ENCODE measurements at regions not wholly inside any gene's neighbourhood (a gene's known extent, or its start where the extent isn't known, plus 50 kb on each side); places are given as distances from the start of the nearest gene placed in this dataset.

- no peak overlapping the region for H3K4me3 ChIP-seq (ENCODE audit: control insufficient read depth, low read depth, low read length)
- no peak for DNase-seq (ENCODE audit: low read depth)
- TF ChIP-seq CTCF (conservative IDR thresholded peaks at IDR 0.05; ENCODE audit: control insufficient read depth, insufficient read depth, low read depth, low read length): no peak
These were observed 1324.0 kb upstream of the USP15 start for GRCh38 chr12:60935981-60936761.

- no peak for TF ChIP-seq CTCF (conservative IDR thresholded peaks at IDR 0.05; ENCODE audit: control insufficient read depth, insufficient read depth, low read depth, low read length)
- H3K4me3 ChIP-seq (ENCODE audit: control insufficient read depth, low read depth, low read length): no peak overlapping the region
- no peak for DNase-seq (ENCODE audit: low read depth)
These were observed 1312.7 kb upstream of the USP15 start for GRCh38 chr12:60947533-60947932.

GRCh38 chr12:60967128-60967527 lies 1293.1 kb upstream of the USP15 start:
- TF ChIP-seq CTCF (conservative IDR thresholded peaks at IDR 0.05; ENCODE audit: control insufficient read depth, insufficient read depth, low read depth, low read length): no peak
- no peak overlapping the region for H3K4me3 ChIP-seq (ENCODE audit: control insufficient read depth, low read depth, low read length)
- no peak for DNase-seq (ENCODE audit: low read depth)

- no peak overlapping the region for H3K4me3 ChIP-seq (ENCODE audit: control insufficient read depth, low read depth, low read length)
- DNase-seq (ENCODE audit: low read depth): no peak
- TF ChIP-seq CTCF (conservative IDR thresholded peaks at IDR 0.05; ENCODE audit: control insufficient read depth, insufficient read depth, low read depth, low read length): no peak
These were observed 1282.2 kb upstream of the USP15 start for GRCh38 chr12:60977966-60978365.

- no peak overlapping the region for H3K4me3 ChIP-seq (ENCODE audit: control insufficient read depth, low read depth, low read length)
- no peak for DNase-seq (ENCODE audit: low read depth)
- no peak for TF ChIP-seq CTCF (conservative IDR thresholded peaks at IDR 0.05; ENCODE audit: control insufficient read depth, insufficient read depth, low read depth, low read length)
These were observed 1279.6 kb upstream of the USP15 start for GRCh38 chr12:60980558-60980957.

- no peak overlapping the region for H3K4me3 ChIP-seq (ENCODE audit: control insufficient read depth, low read depth, low read length)
- no peak for TF ChIP-seq CTCF (conservative IDR thresholded peaks at IDR 0.05; ENCODE audit: control insufficient read depth, insufficient read depth, low read depth, low read length)
- no peak for DNase-seq (ENCODE audit: low read depth)
These were observed 1278.7 kb upstream of the USP15 start for GRCh38 chr12:60981473-60981872.

All from fibroblast of mammary gland (primary cell).